GM18499 (cell line): ENCODE measurements at regions not wholly inside any gene's neighbourhood (a gene's known extent, or its start where the extent isn't known, plus 50 kb on each side); places are given as distances from the start of the nearest gene placed in this dataset.
"Not testable (repeated sequence)": the region's sequence is repeated elsewhere in the genome, so short reads cannot be mapped to it uniquely, and the experiment has no call there.

Experiments used
- ATAC-seq: cut with Tn5 transposase; IDR thresholded peaks from one replicate; pipeline ENCODE4 v1.9.1; 2021; ENCODE audit warnings: moderate number of reproducible peaks; ENCODE audit not compliant: insufficient read depth, unreplicated experiment

DNA sequence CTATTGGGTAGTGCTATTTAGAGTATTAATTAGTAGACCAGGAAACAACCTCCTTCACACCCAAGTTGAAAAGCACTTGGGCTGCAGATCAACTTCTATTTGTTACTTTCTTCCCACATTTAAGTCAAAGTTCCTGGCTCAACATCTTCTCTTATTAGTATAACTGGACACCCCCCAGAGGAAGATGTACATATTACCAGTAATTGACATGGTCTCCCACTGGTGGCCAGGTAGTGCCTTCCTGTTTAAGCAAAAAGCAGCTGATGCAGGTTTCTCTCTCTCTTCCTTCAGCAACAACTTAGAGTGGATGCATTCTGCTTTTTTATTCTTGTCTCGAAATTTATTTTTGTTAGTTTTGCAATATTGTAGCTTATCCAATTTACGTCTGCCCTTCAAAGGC is 438.1 kb downstream of the GBA3 start:
- no peak for ATAC-seq

GRCh38 chr4:23125118-23125517 is 432.4 kb downstream of the GBA3 start:
- ATAC-seq = no peak

- no peak for ATAC-seq
Observed at GRCh38 chr4:23122666-23123400, 430.1 kb downstream of the GBA3 start.

GRCh38 chr4:23120374-23120773 is 427.6 kb downstream of the GBA3 start:
- no peak for ATAC-seq

DNA sequence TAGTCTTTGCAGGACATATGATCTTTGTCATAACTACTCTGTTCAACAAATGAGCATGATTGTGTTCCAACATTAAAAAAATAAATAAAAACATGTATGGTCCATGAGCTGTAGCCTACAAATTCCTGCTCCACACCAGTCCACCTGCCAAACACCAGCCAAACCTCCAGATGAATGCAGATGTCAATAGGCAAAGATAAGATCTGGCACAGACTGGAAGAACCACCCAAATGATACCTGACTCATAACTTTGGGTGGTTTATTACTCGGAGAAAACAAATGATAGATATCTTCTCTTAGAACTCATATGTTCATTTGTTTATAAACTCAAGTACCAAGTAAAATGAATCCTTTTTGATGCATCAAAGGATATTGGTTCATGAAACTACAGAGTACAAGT is 425.1 kb downstream of the GBA3 start:
- ATAC-seq = no peak

DNA sequence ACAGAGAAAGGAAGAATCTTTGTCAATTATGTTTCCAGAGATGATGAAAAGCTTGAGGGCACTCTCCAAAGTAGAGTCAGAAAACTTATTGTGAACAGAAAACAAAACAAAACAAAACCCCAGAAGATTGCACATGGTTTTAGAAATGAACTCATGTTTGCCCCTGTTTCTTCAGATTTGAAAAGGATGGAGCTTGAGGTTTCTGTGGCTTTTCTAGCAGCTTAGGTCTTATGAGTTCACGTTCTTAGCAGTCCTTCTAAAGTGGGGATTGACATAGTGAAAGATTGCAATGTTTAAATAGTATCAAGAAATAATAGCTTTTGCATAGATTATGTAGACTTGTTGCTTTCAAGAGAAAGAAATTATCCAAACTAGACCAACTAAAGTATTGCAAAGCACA is 421.8 kb downstream of the GBA3 start:
- no peak for ATAC-seq

DNA sequence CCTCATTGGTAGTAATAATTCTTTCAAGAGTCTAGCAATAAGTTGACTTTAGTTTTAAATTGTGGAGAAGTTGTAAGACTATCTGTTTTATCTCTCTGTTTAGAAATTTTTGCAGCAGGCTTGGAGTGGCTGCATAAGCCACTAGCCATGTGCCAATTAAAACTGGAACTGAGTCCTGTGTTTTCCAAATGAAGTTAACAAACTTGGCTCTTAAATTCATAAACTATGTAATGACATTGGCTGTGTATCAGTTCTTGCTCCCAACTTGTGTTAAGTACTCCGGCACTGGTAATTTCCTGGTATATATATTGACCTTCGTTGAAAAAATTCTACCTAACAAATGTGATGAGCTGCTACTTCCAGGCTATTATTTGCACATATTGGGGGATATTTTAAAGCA is 420.4 kb downstream of the GBA3 start:
- ATAC-seq = no peak

DNA sequence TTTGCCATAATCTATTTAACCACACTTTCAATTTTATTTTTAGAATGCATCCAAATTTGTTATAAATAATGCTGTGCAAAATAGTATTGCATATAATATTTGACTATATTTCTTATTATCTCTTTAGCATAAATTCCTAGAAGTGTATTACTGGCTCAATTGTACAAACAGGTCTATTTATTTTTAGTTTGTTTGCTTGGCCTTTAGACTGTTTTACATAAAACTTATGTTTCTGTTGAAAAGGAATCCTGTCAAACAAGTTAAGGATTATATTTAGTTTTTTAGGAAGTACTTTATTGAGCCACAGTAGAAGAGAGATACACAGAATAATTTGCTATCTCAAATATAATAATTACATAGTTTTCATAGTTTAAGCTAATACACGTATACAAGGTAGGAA is 413.8 kb downstream of the GBA3 start:
- no peak for ATAC-seq

DNA sequence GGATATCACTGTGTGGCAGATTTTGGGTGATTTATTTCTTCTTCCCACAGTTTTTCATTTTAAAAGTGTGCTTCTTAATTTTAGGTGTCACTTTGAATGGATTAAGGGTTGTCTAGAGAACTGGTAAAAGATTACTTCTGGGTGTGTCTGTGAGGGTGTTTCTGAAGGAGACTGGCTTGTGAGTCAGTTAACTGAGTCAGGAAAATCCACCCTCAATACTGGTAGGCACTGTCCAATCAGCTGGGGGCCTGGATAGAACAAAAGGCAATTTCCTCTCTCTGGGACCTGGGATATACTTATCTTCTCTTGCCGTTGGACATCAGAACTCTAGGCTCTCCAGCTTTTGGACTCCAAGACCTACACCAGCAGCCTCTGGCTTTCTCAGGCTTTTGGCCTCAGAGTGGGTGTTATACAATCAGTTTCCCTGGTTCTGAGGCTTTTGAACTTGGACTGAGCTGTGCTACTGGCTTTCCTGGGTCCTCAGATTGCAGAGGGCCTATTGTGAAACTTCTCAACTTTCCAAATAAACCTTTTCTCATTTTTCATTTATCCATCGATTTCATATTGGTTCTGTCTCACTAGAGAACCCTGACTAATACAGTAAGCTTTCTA is 413.1 kb downstream of the GBA3 start:
- ATAC-seq = no peak

DNA sequence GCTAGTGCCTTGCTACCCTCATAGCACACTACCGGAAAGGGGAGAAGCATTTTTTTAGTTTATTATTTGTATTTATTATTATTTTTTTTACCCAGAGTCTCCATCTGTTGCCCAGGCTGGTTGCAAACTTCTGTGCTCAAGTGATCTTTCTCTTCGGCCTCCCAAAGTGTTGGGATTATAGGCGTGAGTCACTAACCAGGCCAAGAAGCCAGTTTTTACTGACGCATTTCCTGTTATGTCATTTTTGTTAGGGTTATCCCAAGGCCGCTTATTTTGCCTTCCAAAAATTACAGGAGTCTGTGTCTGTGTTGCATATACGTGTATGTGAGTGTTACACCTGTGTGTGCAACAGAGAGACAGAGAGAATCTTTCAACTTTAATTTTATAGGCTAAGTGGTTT is 404.5 kb downstream of the GBA3 start:
- no peak for ATAC-seq

GRCh38 chr4:23091711-23092110 is 399.0 kb downstream of the GBA3 start:
- ATAC-seq = no peak

GRCh38 chr4:23085249-23085568 is 392.5 kb downstream of the GBA3 start:
- no peak for ATAC-seq

GRCh38 chr4:23084559-23085248 is 392.0 kb downstream of the GBA3 start:
- no peak for ATAC-seq

DNA sequence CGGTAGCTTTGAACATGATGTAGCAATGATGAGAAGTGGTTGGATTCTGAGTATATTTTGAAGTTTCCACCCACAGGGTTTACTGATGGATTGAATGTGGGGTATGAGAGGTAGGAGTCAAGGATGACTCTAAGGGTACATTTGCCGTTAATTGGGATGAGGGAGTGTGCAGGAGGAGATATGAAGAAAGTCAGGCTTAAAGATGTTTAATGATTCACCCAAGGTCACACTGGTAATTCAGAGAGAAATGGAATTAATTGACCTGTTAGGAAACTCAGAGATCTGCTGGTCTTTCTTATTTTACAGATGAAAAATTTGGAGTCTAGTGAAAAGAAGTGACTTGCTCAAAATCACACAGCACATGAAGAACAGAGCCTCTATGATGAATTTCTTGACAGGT is 390.7 kb downstream of the GBA3 start:
- no peak for ATAC-seq

DNA sequence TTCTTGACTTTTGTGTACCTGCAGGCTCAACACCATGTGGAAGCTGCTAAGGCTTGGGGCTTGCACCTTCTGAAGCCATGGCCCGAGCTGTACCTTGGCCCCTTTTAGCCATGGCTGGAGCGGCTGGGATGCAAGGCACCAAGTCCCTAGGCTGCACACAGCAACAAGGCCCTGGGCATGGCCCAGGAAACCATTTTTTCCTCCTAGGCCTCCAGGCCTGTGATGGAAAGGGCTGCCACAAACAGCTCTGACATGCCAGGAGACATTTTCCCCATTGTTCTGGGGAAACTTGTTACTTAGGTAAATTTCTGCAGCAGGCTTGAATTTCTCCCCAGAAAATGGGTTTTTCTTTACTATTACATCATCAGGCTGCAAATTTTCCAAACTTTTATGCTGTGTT is 387.4 kb downstream of the GBA3 start:
- ATAC-seq = not testable (repeated sequence)

GRCh38 chr4:23070848-23071570 is 378.3 kb downstream of the GBA3 start:
- no peak for ATAC-seq

- no peak for ATAC-seq
Observed at GRCh38 chr4:23068756-23069155, 376.0 kb downstream of the GBA3 start.

DNA sequence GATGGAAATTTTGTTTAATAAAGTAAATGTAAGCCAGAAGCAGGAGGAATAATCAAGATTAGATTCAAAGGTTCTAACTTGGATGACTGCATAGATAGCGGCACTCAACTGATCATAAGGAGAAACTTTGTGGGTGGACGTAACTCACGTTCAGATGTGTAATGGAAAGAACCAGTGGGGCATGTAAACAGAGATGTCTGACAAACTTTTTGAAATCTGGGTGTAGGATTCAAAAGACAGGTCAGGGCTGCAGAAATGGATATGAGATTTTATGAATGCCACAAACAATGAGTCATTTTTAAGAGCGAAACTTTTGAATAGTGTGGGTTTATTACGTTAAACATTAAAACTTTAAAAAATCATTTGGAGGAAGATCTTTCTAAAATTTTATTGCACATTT is 375.6 kb downstream of the GBA3 start:
- ATAC-seq = no peak

GRCh38 chr4:23062188-23062587 is 369.5 kb downstream of the GBA3 start:
- no peak for ATAC-seq

DNA sequence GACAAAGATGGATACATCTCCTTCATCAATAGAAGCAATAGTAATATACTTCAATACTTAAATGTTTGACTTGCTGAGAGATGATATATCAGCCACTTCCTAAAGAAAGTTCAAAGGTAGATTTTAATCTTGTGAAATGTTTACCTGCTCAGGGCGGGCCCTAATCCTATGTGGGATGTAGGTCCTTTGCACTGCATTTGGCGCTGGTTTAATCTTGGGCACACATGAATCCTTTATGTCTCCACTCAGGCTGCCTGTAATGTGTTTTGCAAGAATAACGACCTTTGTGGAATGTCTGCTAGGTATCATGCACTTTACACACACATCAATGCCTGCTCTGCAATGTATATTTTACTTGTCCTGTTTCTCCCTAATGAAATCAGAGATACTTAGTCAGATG is 368.7 kb downstream of the GBA3 start:
- ATAC-seq = no peak

GRCh38 chr4:23060776-23061175 is 368.0 kb downstream of the GBA3 start:
- no peak for ATAC-seq
